Left cardiac atrium (tissue), 4 donors: ENCODE measurements at regions not wholly inside any gene's neighbourhood (a gene's known extent, or its start where the extent isn't known, plus 50 kb on each side); places are given as distances from the start of the nearest gene placed in this dataset.
"Not testable (repeated sequence)": the region's sequence is repeated elsewhere in the genome, so short reads cannot be mapped to it uniquely, and the experiment has no call there.

Source experiments
- ATAC-seq, 2 donors: fragments of 200-7000 bp; cut with Tn5 transposase; one replicate each; pipeline ENCODE4 v1.9.1; 2020; ENCODE audit warnings: mild to moderate bottlenecking in 2 of 2, moderate library complexity in 2 of 2
- DNase-seq: peaks from one replicate; pipeline ENCODE4 v3.0.0-alpha.2; 2020
- intact Hi-C, 2 donors: fragments of 100-400 bp; cut with DNase I; formaldehyde crosslinking; loops; one replicate each; pipeline versions ENCODE4 v1.14.1 to v1.15.1; 2022 to 2023
- donor health status: DM: no; HTN: yes; CAD: no.
- donor health status: DM: no; HTN: yes; CAD: no; lungs with severe emphysema.
- donor health status: DM: yes; HTN: yes; CAD: no.
- donor health status: Dilated cardiomyopathy.

- DNase-seq = no peak
- intact Hi-C loops = no loop called here
- no peak for ATAC-seq
Measured at GRCh38 chr10:118444069-118444468, 101.9 kb upstream of the FAM204A start.

GRCh38 chr10:118442032-118442431 is 99.9 kb upstream of the FAM204A start:
- no peak for ATAC-seq
- intact Hi-C loops = no loop called here
- no peak for DNase-seq

GRCh38 chr10:118439824-118440223 is 97.7 kb upstream of the FAM204A start:
- DNase-seq = no peak
- intact Hi-C loops = no loop called here
- no peak for ATAC-seq

- intact Hi-C loops = no loop called here
- ATAC-seq (no peak), DNase-seq (no peak)
Measured at GRCh38 chr10:118436742-118437141, 94.6 kb upstream of the FAM204A start.

GRCh38 chr10:118430190-118430589 is 88.1 kb upstream of the FAM204A start:
- intact Hi-C loops = no loop called here
- ATAC-seq (no peak), DNase-seq (no peak)

GRCh38 chr10:118423800-118424442 is 81.8 kb upstream of the FAM204A start:
- peak; percentile 77 to 94 for ATAC-seq
- intact Hi-C loops = loop anchor here in 1 of 2 donors (5.0 kb wide), 1 partner anchor 927 kb away; no protein-coding TSS in a partner anchor
- DNase-seq = peak; percentile 89

- ATAC-seq (no peak), DNase-seq (no peak)
- intact Hi-C loops = loop anchor here in 1 of 2 donors (5.0 kb wide), 1 partner anchor 925 kb away; no protein-coding TSS in a partner anchor
Measured at GRCh38 chr10:118422241-118422640, 80.1 kb upstream of the FAM204A start.

- not testable (repeated sequence) for DNase-seq, ATAC-seq
- intact Hi-C loops = loop anchor here in 1 of 2 donors (5.0 kb wide), 1 partner anchor 923 kb away; no protein-coding TSS in a partner anchor
Measured at GRCh38 chr10:118420049-118420448, 77.9 kb upstream of the FAM204A start.

GRCh38 chr10:118412932-118413331 is 70.8 kb upstream of the FAM204A start:
- DNase-seq (peak; percentile 24), ATAC-seq (peak in 1 of 2 donors; percentile 63)
- intact Hi-C loops = no loop called here

- DNase-seq = peak; percentile 26
- intact Hi-C loops = no loop called here
- peak in 1 of 2 donors; percentile 44 for ATAC-seq
Measured at GRCh38 chr10:118412132-118412760, 70.1 kb upstream of the FAM204A start.

GRCh38 chr10:118409295-118409694 is 67.2 kb upstream of the FAM204A start:
- DNase-seq (no peak), ATAC-seq (no peak)
- intact Hi-C loops = no loop called here

GRCh38 chr10:118408181-118408580 is 66.1 kb upstream of the FAM204A start:
- intact Hi-C loops = no loop called here
- DNase-seq = no peak

GRCh38 chr10:118407777-118408176 is 65.7 kb upstream of the FAM204A start:
- no peak for ATAC-seq
- DNase-seq = no peak
- intact Hi-C loops = no loop called here

More at GRCh38 chr10:118408181-118408580, 66.1 kb upstream of the FAM204A start:
- ATAC-seq = no peak

- DNase-seq (no peak), ATAC-seq (no peak)
- intact Hi-C loops = no loop called here
Measured at GRCh38 chr10:118407026-118407425, 64.9 kb upstream of the FAM204A start.

- DNase-seq (no peak), ATAC-seq (no peak)
- intact Hi-C loops = no loop called here
Measured at GRCh38 chr10:118405928-118406327, 63.8 kb upstream of the FAM204A start.

- intact Hi-C loops = no loop called here
- DNase-seq = no peak
- no peak for ATAC-seq
Measured at GRCh38 chr10:118403967-118404366, 61.8 kb upstream of the FAM204A start.

- ATAC-seq (no peak), DNase-seq (no peak)
- intact Hi-C loops = no loop called here
Measured at GRCh38 chr10:118401708-118402193, 59.6 kb upstream of the FAM204A start.

- DNase-seq = no peak
- ATAC-seq = no peak
- intact Hi-C loops = no loop called here
Measured at GRCh38 chr10:118397391-118397790, 55.3 kb upstream of the FAM204A start.

GRCh38 chr10:118395947-118396346 is 53.8 kb upstream of the FAM204A start:
- no peak for DNase-seq
- intact Hi-C loops = no loop called here
- ATAC-seq = no peak

GRCh38 chr10:118394301-118395200 is 52.4 kb upstream of the FAM204A start:
- no peak for ATAC-seq
- DNase-seq = no peak
- intact Hi-C loops = no loop called here
